Fibroblast of lung (primary cell): ENCODE measurements at regions not wholly inside any gene's neighbourhood (a gene's known extent, or its start where the extent isn't known, plus 50 kb on each side); places are given as distances from the start of the nearest gene placed in this dataset.

Source experiments
- DNase-seq, 2 donors: peaks; one replicate each; pipeline versions ENCODE4 v3.0.0 to v3.0.0-alpha.2; 2010; ENCODE audit warnings: low read depth in 2 of 2
- H2AFZ ChIP-seq: 2 replicates; pipeline ENCODE4 v1.5.1; 2012; ENCODE audit warnings: low read length, control low read depth, inconsistent platforms
- H3K27ac ChIP-seq: 2 replicates; pipeline ENCODE4 v1.5.1; 2011; ENCODE audit warnings: low read length, control low read depth; ENCODE audit not compliant: insufficient read depth
- H3K27me3 ChIP-seq: 2 replicates; pipeline ENCODE4 v1.5.1; 2011; ENCODE audit warnings: mild to moderate bottlenecking, low read length; ENCODE audit not compliant: control insufficient read depth, insufficient read depth
- H3K36me3 ChIP-seq: 2 replicates; pipeline ENCODE4 v1.5.1; 2011; ENCODE audit warnings: low read length; ENCODE audit not compliant: control insufficient read depth, insufficient read depth
- H3K4me1 ChIP-seq: 2 replicates; pipeline ENCODE4 v1.5.1; 2011; ENCODE audit warnings: low read length; ENCODE audit not compliant: control insufficient read depth, insufficient read depth; ENCODE audit errors: extremely low read depth
- H3K4me2 ChIP-seq: 2 replicates; pipeline ENCODE4 v1.5.1; 2011; ENCODE audit warnings: low read length, control low read depth; ENCODE audit not compliant: insufficient read depth; ENCODE audit errors: extremely low read depth
- H3K4me3 ChIP-seq, 4 experiments: fragments of 200-600 bp in 1 of 4; sonication (generic) in 1 of 4; replicated peaks in 1 of 4; 2 replicates each; pipeline ENCODE4 v1.5.1; 2011 to 2016; ENCODE audit warnings: low read length in 4 of 4, low read depth in 3 of 4, mild to moderate bottlenecking in 3 of 4, control low read depth in 2 of 4, inconsistent platforms in 1 of 4, mixed read lengths in 1 of 4; ENCODE audit not compliant: insufficient read depth in 1 of 4; ENCODE audit errors: control extremely low read depth in 1 of 4
- H3K79me2 ChIP-seq: 2 replicates; pipeline ENCODE4 v1.5.1; 2012; ENCODE audit warnings: mild to moderate bottlenecking, low read length, inconsistent platforms; ENCODE audit not compliant: control insufficient read depth, insufficient read depth
- H3K9ac ChIP-seq: 2 replicates; pipeline ENCODE4 v1.5.1; 2011; ENCODE audit warnings: mild to moderate bottlenecking, low read length, control low read depth; ENCODE audit not compliant: insufficient read depth
- H3K9me3 ChIP-seq: 2 replicates; pipeline ENCODE4 v1.5.1; 2012; ENCODE audit warnings: low read depth, low read length; ENCODE audit not compliant: control insufficient read depth, insufficient read depth
- H4K20me1 ChIP-seq: 2 replicates; pipeline ENCODE4 v1.5.1; 2011; ENCODE audit warnings: low read length; ENCODE audit not compliant: control insufficient read depth, insufficient read depth; ENCODE audit errors: extremely low read depth
- EZH2 ChIP-seq: IDR thresholded peaks from 2 replicates; pipeline ENCODE4 v1.5.1; 2012; ENCODE audit warnings: low read length, control low read depth, mild to moderate bottlenecking; ENCODE audit errors: missing control alignments
- TF ChIP-seq, protein P1 (sequence below), 2 donors: IDR thresholded peaks in 1 of 2; conservative IDR thresholded peaks in 1 of 2; 1 replicate in 1 of 2; 2 replicates in 1 of 2; pipeline ENCODE4 v1.5.1; 2011 to 2012; ENCODE audit warnings: low read length in 2 of 2, control low read depth in 1 of 2, inconsistent platforms in 1 of 2, low read depth in 1 of 2, mild to moderate bottlenecking in 1 of 2

GRCh38 chr3:74106925-74107324, 482.2 kb upstream of the PDZRN3 start:
- no peak for TF ChIP-seq EZH2
- TF ChIP-seq, protein P1, sequence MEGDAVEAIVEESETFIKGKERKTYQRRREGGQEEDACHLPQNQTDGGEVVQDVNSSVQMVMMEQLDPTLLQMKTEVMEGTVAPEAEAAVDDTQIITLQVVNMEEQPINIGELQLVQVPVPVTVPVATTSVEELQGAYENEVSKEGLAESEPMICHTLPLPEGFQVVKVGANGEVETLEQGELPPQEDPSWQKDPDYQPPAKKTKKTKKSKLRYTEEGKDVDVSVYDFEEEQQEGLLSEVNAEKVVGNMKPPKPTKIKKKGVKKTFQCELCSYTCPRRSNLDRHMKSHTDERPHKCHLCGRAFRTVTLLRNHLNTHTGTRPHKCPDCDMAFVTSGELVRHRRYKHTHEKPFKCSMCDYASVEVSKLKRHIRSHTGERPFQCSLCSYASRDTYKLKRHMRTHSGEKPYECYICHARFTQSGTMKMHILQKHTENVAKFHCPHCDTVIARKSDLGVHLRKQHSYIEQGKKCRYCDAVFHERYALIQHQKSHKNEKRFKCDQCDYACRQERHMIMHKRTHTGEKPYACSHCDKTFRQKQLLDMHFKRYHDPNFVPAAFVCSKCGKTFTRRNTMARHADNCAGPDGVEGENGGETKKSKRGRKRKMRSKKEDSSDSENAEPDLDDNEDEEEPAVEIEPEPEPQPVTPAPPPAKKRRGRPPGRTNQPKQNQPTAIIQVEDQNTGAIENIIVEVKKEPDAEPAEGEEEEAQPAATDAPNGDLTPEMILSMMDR (conservative IDR thresholded peaks at IDR 0.05 in 1 of 2, IDR thresholded peaks at IDR 0.05 in 1 of 2; ENCODE audit: low read depth in 1 of 2, low read length in 2 of 2), result no peak
- Histone ChIP-seq H3K4me2 (no peak overlapping the region), H3K4me1 (no peaks in the 10 kb centered on the region), H3K27me3 (no peaks in the 10 kb centered on the region), H4K20me1 (no peaks in the 10 kb centered on the region), H3K79me2 (no peaks in the 10 kb centered on the region), H3K9me3 (no peaks in the 10 kb centered on the region), H3K9ac (no peak overlapping the region), H2AFZ (no peak overlapping the region), H3K4me3 (no peak overlapping the region), H3K36me3 (no peaks in the 10 kb centered on the region), H3K27ac (no peak overlapping the region)
- peak in 1 of 2 donors; percentile 83 for DNase-seq

GRCh38 chr3:74091204-74091603, 466.5 kb upstream of the PDZRN3 start:
- no peaks in the 10 kb centered on the region for H3K27me3 ChIP-seq
- H3K36me3 ChIP-seq, result no peaks in the 10 kb centered on the region
- no peak overlapping the region for H3K4me2 ChIP-seq
- no peak overlapping the region for H3K9ac ChIP-seq
- H2AFZ ChIP-seq, result no peak overlapping the region
- DNase-seq, result no peak
- no peak overlapping the region for H3K4me3 ChIP-seq
- H3K4me1 ChIP-seq, result no peaks in the 10 kb centered on the region
- no peak for TF ChIP-seq EZH2
- H3K9me3 ChIP-seq, result no peaks in the 10 kb centered on the region
- H3K79me2 ChIP-seq, result no peaks in the 10 kb centered on the region
- H4K20me1 ChIP-seq, result no peaks in the 10 kb centered on the region
- no peak overlapping the region for H3K27ac ChIP-seq

DNA sequence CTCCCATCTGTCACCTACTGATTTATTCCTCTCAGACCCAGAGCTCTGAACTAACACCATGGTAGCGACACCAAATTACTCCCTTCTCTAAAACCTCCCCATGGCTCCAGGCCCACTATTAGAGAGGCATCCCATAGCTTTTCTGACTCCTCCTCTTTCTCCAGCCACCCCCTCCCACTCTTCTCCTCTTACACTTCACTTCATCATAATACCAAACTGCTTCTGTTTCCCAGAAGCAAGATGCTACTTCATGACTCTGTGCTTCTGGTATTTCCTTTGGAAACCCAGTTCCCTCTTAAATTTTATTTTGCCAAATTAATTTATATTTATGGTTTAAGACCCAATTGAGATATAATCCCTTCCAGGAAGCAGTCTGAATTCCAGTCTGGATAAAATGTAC, 465.1 kb upstream of the PDZRN3 start:
- peak; percentile 12 to 70 for DNase-seq
- no peaks in the 10 kb centered on the region for H3K9me3 ChIP-seq
- H3K79me2 ChIP-seq, result no peaks in the 10 kb centered on the region
- no peak overlapping the region for H3K4me2 ChIP-seq
- no peaks in the 10 kb centered on the region for H3K36me3 ChIP-seq
- H3K4me1 ChIP-seq, result no peaks in the 10 kb centered on the region
- no peak overlapping the region for H3K9ac ChIP-seq
- no peak overlapping the region for H2AFZ ChIP-seq
- no peak for TF ChIP-seq EZH2
- TF ChIP-seq, protein P1 (conservative IDR thresholded peaks at IDR 0.05 in 1 of 2, IDR thresholded peaks at IDR 0.05 in 1 of 2; ENCODE audit: low read depth in 1 of 2, low read length in 2 of 2), result no peak
- no peak overlapping the region for H3K4me3 ChIP-seq
- no peaks in the 10 kb centered on the region for H4K20me1 ChIP-seq
- no peaks in the 10 kb centered on the region for H3K27me3 ChIP-seq
- H3K27ac ChIP-seq, result no peak overlapping the region
